HL-60 (cell line): ENCODE measurements at regions not wholly inside any gene's neighbourhood (a gene's known extent, or its start where the extent isn't known, plus 50 kb on each side); places are given as distances from the start of the nearest gene placed in this dataset.

ENCODE experiments used
- CTCF ChIP-seq: IDR thresholded peaks from one replicate; pipeline ENCODE4 v1.5.1; 2011; ENCODE audit warnings: low read length, control low read depth, inconsistent platforms; ENCODE audit not compliant: insufficient read depth
- POLR2AphosphoS5 ChIP-seq: IDR thresholded peaks from 2 replicates; pipeline ENCODE4 v1.6.1; 2012; ENCODE audit warnings: low read depth

- TF ChIP-seq CTCF: no peak
- TF ChIP-seq POLR2AphosphoS5: no peak
Measured at GRCh38 chr16:60438894-60439293, 1597.3 kb downstream of the CDH8 start.
